ENCODE measurements at regions not wholly inside any gene's neighbourhood (a gene's known extent, or its start where the extent isn't known, plus 50 kb on each side); places are given as distances from the start of the nearest gene placed in this dataset.

- H3K27ac Mint-ChIP-seq, result no peak overlapping the region
- H3K36me3 Mint-ChIP-seq (ENCODE audit: low read depth), result no peaks in the 10 kb centered on the region
- no peaks in the 10 kb centered on the region for H3K9me3 Mint-ChIP-seq
These were observed 114.3 kb upstream of the PCSK5 start for GRCh38 chr9:75775966-75776691.

GRCh38 chr9:75780185-75780584, 110.3 kb upstream of the PCSK5 start:
- H3K27me3 Mint-ChIP-seq (ENCODE audit: low read depth), result no peaks in the 10 kb centered on the region
- no peak overlapping the region for H3K4me3 Mint-ChIP-seq
- H3K27ac Mint-ChIP-seq, result no peak overlapping the region
- no peaks in the 10 kb centered on the region for H3K36me3 Mint-ChIP-seq (ENCODE audit: low read depth)
- peaks cover 7% of the 10 kb centered on the region for H3K9me3 Mint-ChIP-seq
- H3K4me1 Mint-ChIP-seq, result no peaks in the 10 kb centered on the region
- no peak for TF ChIP-seq CTCF (IDR thresholded peaks at IDR 0.05; ENCODE audit: unreplicated experiment in 3 of 3)

More at GRCh38 chr9:75775966-75776691, 114.3 kb upstream of the PCSK5 start:
- H3K4me1 Mint-ChIP-seq, result no peaks in the 10 kb centered on the region
- no peak overlapping the region for H3K4me3 Mint-ChIP-seq
- no peaks in the 10 kb centered on the region for H3K27me3 Mint-ChIP-seq (ENCODE audit: low read depth)
- no peak for TF ChIP-seq CTCF (IDR thresholded peaks at IDR 0.05; ENCODE audit: unreplicated experiment in 3 of 3)

- Mint-ChIP-seq H3K36me3 (ENCODE audit: low read depth) (no peaks in the 10 kb centered on the region), H3K4me1 (no peaks in the 10 kb centered on the region), H3K27me3 (ENCODE audit: low read depth) (no peaks in the 10 kb centered on the region), H3K27ac (no peak overlapping the region), H3K9me3 (peaks cover 8% of the 10 kb centered on the region), H3K4me3 (no peak overlapping the region)
- TF ChIP-seq CTCF (IDR thresholded peaks at IDR 0.05; ENCODE audit: unreplicated experiment in 3 of 3), result no peak
These were observed 102.4 kb upstream of the PCSK5 start for GRCh38 chr9:75788006-75788634.

- no peaks in the 10 kb centered on the region for H3K36me3 Mint-ChIP-seq (ENCODE audit: low read depth)
- H3K4me3 Mint-ChIP-seq, result no peak overlapping the region
- H3K27ac Mint-ChIP-seq, result no peak overlapping the region
- TF ChIP-seq CTCF (IDR thresholded peaks at IDR 0.05; ENCODE audit: unreplicated experiment in 3 of 3), result no peak
- H3K4me1 Mint-ChIP-seq, result no peaks in the 10 kb centered on the region
- H3K27me3 Mint-ChIP-seq (ENCODE audit: low read depth), result no peaks in the 10 kb centered on the region
- no peaks in the 10 kb centered on the region for H3K9me3 Mint-ChIP-seq
These were observed 93.3 kb upstream of the PCSK5 start for GRCh38 chr9:75797085-75797580.

GRCh38 chr9:75798505-75798904, 92.0 kb upstream of the PCSK5 start:
- Mint-ChIP-seq H3K36me3 (ENCODE audit: low read depth) (no peaks in the 10 kb centered on the region), H3K4me3 (no peak overlapping the region), H3K27ac (no peak overlapping the region), H3K4me1 (no peaks in the 10 kb centered on the region), H3K9me3 (no peaks in the 10 kb centered on the region), H3K27me3 (ENCODE audit: low read depth) (no peaks in the 10 kb centered on the region)
- TF ChIP-seq CTCF (IDR thresholded peaks at IDR 0.05; ENCODE audit: unreplicated experiment in 3 of 3), result no peak

Data from nephron (organoid).